OCI-LY3 (cell line): ENCODE measurements at regions not wholly inside any gene's neighbourhood (a gene's known extent, or its start where the extent isn't known, plus 50 kb on each side); places are given as distances from the start of the nearest gene placed in this dataset.

Experiments
- EZH2phosphoT487 ChIP-seq: fragments of 200-600 bp; shearing (Covaris generic); IDR thresholded peaks from 2 replicates; pipeline ENCODE4 v1.6.1; 2018; ENCODE audit warnings: antibody characterized with exemption, mixed run types, low read depth
- TF ChIP-seq, protein P1 (sequence below): fragments of 200-600, 300-600 bp; sonication (generic); IDR thresholded peaks from 2 replicates; pipeline ENCODE4 v1.5.1; 2014; ENCODE audit warnings: antibody characterized with exemption, low read length, low read depth

DNA sequence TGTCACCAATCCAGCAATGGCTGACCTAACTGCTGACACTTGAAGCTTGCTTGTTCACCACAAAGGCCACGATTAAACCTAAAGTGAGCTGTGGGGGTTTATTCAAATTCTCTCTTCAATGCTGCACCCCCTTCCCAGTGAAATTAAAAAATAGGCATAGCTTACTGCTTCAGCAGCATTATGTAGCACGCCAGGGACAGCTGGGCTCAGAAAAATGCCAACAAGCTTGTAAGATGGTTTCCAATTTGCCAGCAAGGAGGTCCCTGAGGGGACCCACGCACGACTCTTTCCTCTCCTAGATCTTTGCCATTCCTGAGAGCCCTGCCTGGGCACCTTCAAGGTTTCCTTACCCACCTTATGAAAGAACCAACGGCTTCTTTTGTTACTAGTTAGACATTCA, 113.5 kb upstream of the CDH4 start:
- TF ChIP-seq, protein P1, sequence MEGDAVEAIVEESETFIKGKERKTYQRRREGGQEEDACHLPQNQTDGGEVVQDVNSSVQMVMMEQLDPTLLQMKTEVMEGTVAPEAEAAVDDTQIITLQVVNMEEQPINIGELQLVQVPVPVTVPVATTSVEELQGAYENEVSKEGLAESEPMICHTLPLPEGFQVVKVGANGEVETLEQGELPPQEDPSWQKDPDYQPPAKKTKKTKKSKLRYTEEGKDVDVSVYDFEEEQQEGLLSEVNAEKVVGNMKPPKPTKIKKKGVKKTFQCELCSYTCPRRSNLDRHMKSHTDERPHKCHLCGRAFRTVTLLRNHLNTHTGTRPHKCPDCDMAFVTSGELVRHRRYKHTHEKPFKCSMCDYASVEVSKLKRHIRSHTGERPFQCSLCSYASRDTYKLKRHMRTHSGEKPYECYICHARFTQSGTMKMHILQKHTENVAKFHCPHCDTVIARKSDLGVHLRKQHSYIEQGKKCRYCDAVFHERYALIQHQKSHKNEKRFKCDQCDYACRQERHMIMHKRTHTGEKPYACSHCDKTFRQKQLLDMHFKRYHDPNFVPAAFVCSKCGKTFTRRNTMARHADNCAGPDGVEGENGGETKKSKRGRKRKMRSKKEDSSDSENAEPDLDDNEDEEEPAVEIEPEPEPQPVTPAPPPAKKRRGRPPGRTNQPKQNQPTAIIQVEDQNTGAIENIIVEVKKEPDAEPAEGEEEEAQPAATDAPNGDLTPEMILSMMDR, result no peak
- TF ChIP-seq EZH2phosphoT487, result no peak
